22Rv1 (cell line): ENCODE measurements at regions not wholly inside any gene's neighbourhood (a gene's known extent, or its start where the extent isn't known, plus 50 kb on each side); places are given as distances from the start of the nearest gene placed in this dataset.

ENCODE experiments used
- CTCF ChIP-seq: fragments of 450-650 bp; IDR thresholded peaks from 2 replicates; pipeline ENCODE4 v1.5.1; 2017; ENCODE audit warnings: mild to moderate bottlenecking
- ZFX ChIP-seq: fragments of 450-650 bp; IDR thresholded peaks from 2 replicates; pipeline ENCODE4 v1.6.1; 2017; ENCODE audit warnings: antibody characterized with exemption, borderline replicate concordance

GRCh38 chr13:54361460-54361859 is 1332.8 kb downstream of the OLFM4 start:
- no peak for TF ChIP-seq CTCF
- TF ChIP-seq ZFX, result no peak
